ENCODE measurements at regions not wholly inside any gene's neighbourhood (a gene's known extent, or its start where the extent isn't known, plus 50 kb on each side); places are given as distances from the start of the nearest gene placed in this dataset.

DNA sequence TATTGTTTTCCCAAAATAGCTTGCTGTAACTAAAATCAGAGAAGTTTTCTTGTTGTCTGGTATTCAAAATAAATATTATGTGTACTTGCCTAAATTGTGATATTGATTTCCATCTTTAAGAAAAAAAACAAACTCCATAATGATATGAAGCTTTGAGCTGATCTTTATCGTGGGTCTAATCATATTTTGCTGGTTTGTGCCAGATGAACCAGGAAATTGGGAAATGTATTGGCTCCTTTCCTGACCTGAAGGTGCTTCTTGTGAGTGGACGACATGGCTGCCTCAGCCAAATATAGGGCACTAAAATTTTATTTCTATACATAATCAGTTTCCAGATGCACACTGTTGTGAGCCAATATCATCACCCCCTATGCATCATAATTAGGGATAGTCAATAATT lies 113.3 kb downstream of the DIPK2A start:
- Histone ChIP-seq H3K4me1 (ENCODE audit: low read length) (no peaks in the 10 kb centered on the region), H3K9ac (ENCODE audit: low read length) (no peak overlapping the region), H3K27ac (ENCODE audit: low read length) (no peak overlapping the region), H4K20me1 (ENCODE audit: insufficient read depth, low read depth, low read length) (peaks cover 3% of the 10 kb centered on the region; the same call in 1 of the 2 replicates), H3K4me3 (ENCODE audit: low read length) (no peak overlapping the region), H3K36me3 (ENCODE audit: insufficient read depth, low read length) (no peaks in the 10 kb centered on the region), H3K4me2 (ENCODE audit: low read depth, low read length, poor library complexity, severe bottlenecking) (no peak overlapping the region), H3K9me3 (ENCODE audit: low read length) (no peaks in the 10 kb centered on the region), H2AFZ (ENCODE audit: low read length) (no peak overlapping the region), H3K79me2 (ENCODE audit: low read length) (no peaks in the 10 kb centered on the region), H3K27me3 (ENCODE audit: low read length) (no peaks in the 10 kb centered on the region), H3K9me2 (replicated peaks; ENCODE audit: insufficient read depth, low read length) (no peaks in the 10 kb centered on the region)
- no peak for DNase-seq

DNA sequence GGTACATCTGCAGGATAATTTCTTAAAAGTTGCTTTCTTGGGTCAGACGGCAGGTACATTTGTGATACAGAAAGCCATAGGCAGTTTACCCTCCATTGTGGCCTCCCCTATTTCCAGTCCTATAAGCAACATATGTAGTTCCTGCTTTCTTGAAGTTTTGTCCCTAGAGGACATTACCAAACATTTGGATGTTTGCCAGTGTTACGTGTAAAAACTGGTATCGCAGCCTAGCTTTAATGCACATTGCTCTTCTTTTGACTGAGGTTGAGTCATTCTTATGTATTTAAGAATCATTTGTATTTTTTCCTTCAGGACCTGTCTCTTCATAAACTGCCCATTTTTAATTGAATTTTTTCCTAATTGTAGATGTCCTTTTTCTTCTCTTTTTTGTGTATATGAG lies 114.3 kb downstream of the DIPK2A start:
- Histone ChIP-seq H3K9me3 (ENCODE audit: low read length) (no peaks in the 10 kb centered on the region), H3K4me2 (ENCODE audit: low read depth, low read length, poor library complexity, severe bottlenecking) (no peak overlapping the region), H3K9me2 (replicated peaks; ENCODE audit: insufficient read depth, low read length) (no peaks in the 10 kb centered on the region), H3K4me1 (ENCODE audit: low read length) (no peaks in the 10 kb centered on the region), H3K9ac (ENCODE audit: low read length) (no peak overlapping the region), H3K36me3 (ENCODE audit: insufficient read depth, low read length) (no peaks in the 10 kb centered on the region), H3K27ac (ENCODE audit: low read length) (no peak overlapping the region), H3K79me2 (ENCODE audit: low read length) (no peaks in the 10 kb centered on the region), H2AFZ (ENCODE audit: low read length) (no peak overlapping the region), H3K4me3 (ENCODE audit: low read length) (no peak overlapping the region), H3K27me3 (ENCODE audit: low read length) (no peaks in the 10 kb centered on the region), H4K20me1 (ENCODE audit: insufficient read depth, low read depth, low read length) (peaks cover 3% of the 10 kb centered on the region; the same call in 1 of the 2 replicates)
- DNase-seq = no peak

DNA sequence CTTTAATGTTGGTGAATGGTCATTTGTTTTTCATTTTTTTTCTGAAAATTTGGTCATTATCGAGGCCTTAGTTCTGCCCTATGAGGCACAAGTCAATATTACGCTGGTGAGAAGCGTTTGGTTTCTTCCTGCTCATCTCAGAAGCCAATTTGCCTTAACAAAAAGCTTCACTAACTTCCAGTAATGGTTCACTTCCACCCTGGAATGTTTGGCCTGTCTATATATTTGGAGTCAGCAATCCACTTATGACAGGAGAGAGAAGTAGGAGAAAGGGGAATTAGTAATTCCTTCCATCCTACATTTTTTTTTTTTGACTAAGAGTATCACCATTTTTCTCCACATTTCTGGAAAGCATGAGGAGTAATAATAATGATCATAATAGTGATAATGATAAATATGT lies 124.4 kb downstream of the DIPK2A start:
- no peaks in the 10 kb centered on the region for H3K9me3 ChIP-seq (ENCODE audit: low read length)
- no peak overlapping the region for H3K4me3 ChIP-seq (ENCODE audit: low read length)
- H3K36me3 ChIP-seq (ENCODE audit: insufficient read depth, low read length) = no peaks in the 10 kb centered on the region
- H3K9me2 ChIP-seq (replicated peaks; ENCODE audit: insufficient read depth, low read length) = no peaks in the 10 kb centered on the region
- DNase-seq = no peak
- H3K9ac ChIP-seq (ENCODE audit: low read length) = no peak overlapping the region
- H4K20me1 ChIP-seq (ENCODE audit: insufficient read depth, low read depth, low read length) = no peaks in the 10 kb centered on the region
- H3K79me2 ChIP-seq (ENCODE audit: low read length) = no peaks in the 10 kb centered on the region
- no peak overlapping the region for H3K4me2 ChIP-seq (ENCODE audit: low read depth, low read length, poor library complexity, severe bottlenecking)
- no peak overlapping the region for H3K27ac ChIP-seq (ENCODE audit: low read length)
- no peak overlapping the region for H2AFZ ChIP-seq (ENCODE audit: low read length)
- H3K4me1 ChIP-seq (ENCODE audit: low read length) = no peaks in the 10 kb centered on the region
- no peaks in the 10 kb centered on the region for H3K27me3 ChIP-seq (ENCODE audit: low read length)

DNA sequence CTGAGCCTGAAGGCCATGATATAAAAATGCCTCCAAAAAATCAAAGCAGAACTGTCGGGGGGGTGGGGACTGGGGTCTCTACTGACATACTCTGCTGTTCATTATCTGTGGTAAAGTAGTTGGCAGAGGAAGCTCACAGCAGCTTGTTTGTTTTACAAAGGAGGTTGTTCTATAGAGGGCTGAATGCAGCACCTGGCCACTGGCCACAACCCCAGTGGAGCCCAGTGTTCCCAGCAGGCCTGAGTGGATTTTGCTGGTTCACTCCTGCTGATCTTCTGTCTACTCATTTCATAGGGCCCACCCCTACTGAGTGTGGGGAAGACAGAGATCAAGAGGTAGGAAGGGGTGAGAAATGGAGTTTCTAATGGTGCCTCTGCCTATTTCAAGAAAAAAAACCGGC lies 125.5 kb downstream of the DIPK2A start:
- no peaks in the 10 kb centered on the region for H3K9me2 ChIP-seq (replicated peaks; ENCODE audit: insufficient read depth, low read length)
- H2AFZ ChIP-seq (ENCODE audit: low read length) = no peak overlapping the region
- DNase-seq = no peak
- no peak overlapping the region for H3K9ac ChIP-seq (ENCODE audit: low read length)
- no peak overlapping the region for H3K27ac ChIP-seq (ENCODE audit: low read length)
- H3K4me2 ChIP-seq (ENCODE audit: low read depth, low read length, poor library complexity, severe bottlenecking) = no peak overlapping the region
- H3K4me3 ChIP-seq (ENCODE audit: low read length) = no peak overlapping the region
- no peaks in the 10 kb centered on the region for H4K20me1 ChIP-seq (ENCODE audit: insufficient read depth, low read depth, low read length)
- no peaks in the 10 kb centered on the region for H3K27me3 ChIP-seq (ENCODE audit: low read length)
- no peaks in the 10 kb centered on the region for H3K9me3 ChIP-seq (ENCODE audit: low read length)
- no peaks in the 10 kb centered on the region for H3K36me3 ChIP-seq (ENCODE audit: insufficient read depth, low read length)
- H3K4me1 ChIP-seq (ENCODE audit: low read length) = no peaks in the 10 kb centered on the region
- no peaks in the 10 kb centered on the region for H3K79me2 ChIP-seq (ENCODE audit: low read length)

DNA sequence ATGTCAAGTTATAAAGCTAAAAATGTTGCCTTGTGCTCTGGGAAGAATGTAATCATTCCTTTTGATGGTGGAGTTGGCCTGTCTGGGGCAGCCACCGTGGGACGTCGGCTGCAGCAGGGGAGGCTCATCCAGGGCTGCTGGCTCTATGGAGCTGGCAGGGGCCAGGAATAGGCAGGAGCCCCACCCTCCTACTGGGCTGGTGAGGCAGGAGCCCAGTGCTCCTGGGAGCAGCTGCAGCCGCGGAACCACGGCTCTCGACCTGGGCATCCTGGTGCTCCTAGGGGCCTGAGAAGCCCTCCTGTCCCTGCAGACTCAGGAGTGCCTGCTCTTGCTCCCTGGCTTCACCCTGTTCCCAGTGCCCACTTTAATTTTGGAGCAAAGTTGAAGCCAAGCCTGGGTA lies 127.1 kb downstream of the DIPK2A start:
- Histone ChIP-seq H3K4me1 (ENCODE audit: low read length) (no peaks in the 10 kb centered on the region), H3K27ac (ENCODE audit: low read length) (no peak overlapping the region), H3K79me2 (ENCODE audit: low read length) (no peaks in the 10 kb centered on the region), H3K36me3 (ENCODE audit: insufficient read depth, low read length) (no peaks in the 10 kb centered on the region), H2AFZ (ENCODE audit: low read length) (no peak overlapping the region), H3K9ac (ENCODE audit: low read length) (no peak overlapping the region), H3K27me3 (ENCODE audit: low read length) (no peaks in the 10 kb centered on the region), H3K4me2 (ENCODE audit: low read depth, low read length, poor library complexity, severe bottlenecking) (no peak overlapping the region), H3K4me3 (ENCODE audit: low read length) (no peak overlapping the region), H3K9me2 (replicated peaks; ENCODE audit: insufficient read depth, low read length) (no peaks in the 10 kb centered on the region), H4K20me1 (ENCODE audit: insufficient read depth, low read depth, low read length) (no peaks in the 10 kb centered on the region), H3K9me3 (ENCODE audit: low read length) (no peaks in the 10 kb centered on the region)
- DNase-seq = no peak

DNA sequence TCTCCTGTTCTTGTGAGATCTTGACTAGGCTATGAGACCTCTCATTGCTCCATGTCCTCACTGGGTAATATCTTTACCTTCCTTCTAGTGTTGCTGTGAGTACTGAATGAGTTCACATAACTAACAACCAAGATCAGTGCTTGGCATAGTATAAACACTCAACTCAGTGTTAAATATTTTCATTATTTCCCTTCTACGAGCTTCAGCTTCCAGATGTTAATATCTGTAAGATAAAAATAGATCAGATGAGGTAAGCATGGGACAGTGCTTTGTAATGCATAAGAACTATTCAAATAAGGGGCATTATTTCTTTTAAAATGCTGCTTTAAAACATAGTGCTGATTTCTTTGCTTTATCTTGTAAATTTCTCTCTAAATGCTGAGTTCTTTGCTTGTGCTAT lies 130.8 kb downstream of the DIPK2A start:
- H3K4me3 ChIP-seq (ENCODE audit: low read length) = no peak overlapping the region
- no peaks in the 10 kb centered on the region for H3K36me3 ChIP-seq (ENCODE audit: insufficient read depth, low read length)
- H2AFZ ChIP-seq (ENCODE audit: low read length) = no peak overlapping the region
- no peaks in the 10 kb centered on the region for H3K4me1 ChIP-seq (ENCODE audit: low read length)
- H3K4me2 ChIP-seq (ENCODE audit: low read depth, low read length, poor library complexity, severe bottlenecking) = no peak overlapping the region
- no peaks in the 10 kb centered on the region for H3K79me2 ChIP-seq (ENCODE audit: low read length)
- H3K27me3 ChIP-seq (ENCODE audit: low read length) = no peaks in the 10 kb centered on the region
- H4K20me1 ChIP-seq (ENCODE audit: insufficient read depth, low read depth, low read length) = no peaks in the 10 kb centered on the region
- no peaks in the 10 kb centered on the region for H3K9me3 ChIP-seq (ENCODE audit: low read length)
- no peak for DNase-seq
- H3K27ac ChIP-seq (ENCODE audit: low read length) = no peak overlapping the region
- H3K9me2 ChIP-seq (replicated peaks; ENCODE audit: insufficient read depth, low read length) = no peaks in the 10 kb centered on the region
- no peak overlapping the region for H3K9ac ChIP-seq (ENCODE audit: low read length)

DNA sequence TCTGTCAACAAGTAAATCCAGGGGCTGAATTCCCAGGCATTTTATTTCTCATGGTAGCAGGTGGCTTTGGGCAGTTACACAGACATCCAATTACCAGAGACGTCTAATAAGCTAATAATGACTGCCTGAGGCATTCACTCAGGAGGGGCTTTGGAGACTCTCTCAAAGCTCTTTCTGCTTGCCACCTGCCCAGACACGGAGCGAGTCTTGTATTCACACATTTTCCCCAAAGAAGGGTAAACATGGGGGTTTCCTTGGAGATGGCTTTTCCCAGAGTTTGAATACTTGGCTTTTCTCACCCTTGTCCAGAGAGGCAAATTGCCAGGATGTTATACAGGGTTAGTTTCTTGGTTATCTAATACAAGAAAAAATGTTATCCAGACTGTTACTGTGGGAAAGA lies 132.6 kb downstream of the DIPK2A start:
- no peaks in the 10 kb centered on the region for H3K4me1 ChIP-seq (ENCODE audit: low read length)
- no peak overlapping the region for H2AFZ ChIP-seq (ENCODE audit: low read length)
- no peaks in the 10 kb centered on the region for H3K9me3 ChIP-seq (ENCODE audit: low read length)
- no peaks in the 10 kb centered on the region for H3K36me3 ChIP-seq (ENCODE audit: insufficient read depth, low read length)
- no peak overlapping the region for H3K4me3 ChIP-seq (ENCODE audit: low read length)
- H3K4me2 ChIP-seq (ENCODE audit: low read depth, low read length, poor library complexity, severe bottlenecking) = no peak overlapping the region
- no peak overlapping the region for H3K27ac ChIP-seq (ENCODE audit: low read length)
- no peaks in the 10 kb centered on the region for H3K79me2 ChIP-seq (ENCODE audit: low read length)
- H3K9ac ChIP-seq (ENCODE audit: low read length) = no peak overlapping the region
- no peaks in the 10 kb centered on the region for H3K9me2 ChIP-seq (replicated peaks; ENCODE audit: insufficient read depth, low read length)
- DNase-seq = no peak
- H4K20me1 ChIP-seq (ENCODE audit: insufficient read depth, low read depth, low read length) = no peaks in the 10 kb centered on the region
- H3K27me3 ChIP-seq (ENCODE audit: low read length) = no peaks in the 10 kb centered on the region

DNA sequence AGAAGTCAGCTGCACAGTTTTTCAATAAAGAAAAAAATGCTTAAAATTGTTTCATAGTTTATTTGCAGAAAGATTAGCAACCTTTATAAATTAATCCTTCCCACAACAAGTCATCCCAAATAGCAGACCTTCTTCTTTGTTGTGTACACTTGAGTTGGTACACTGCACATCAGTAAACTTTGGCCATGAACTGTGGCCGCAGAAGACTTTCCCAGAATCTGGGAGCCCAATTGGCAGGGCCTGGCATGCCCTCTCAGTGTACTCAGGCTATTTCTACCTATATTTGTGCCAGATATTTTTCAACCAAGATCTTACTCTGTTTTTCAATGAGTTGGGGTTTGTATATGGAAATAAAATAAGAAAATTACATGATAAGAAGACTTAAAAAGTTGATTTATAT lies 133.1 kb downstream of the DIPK2A start:
- no peak overlapping the region for H3K4me3 ChIP-seq (ENCODE audit: low read length)
- no peaks in the 10 kb centered on the region for H3K27me3 ChIP-seq (ENCODE audit: low read length)
- DNase-seq = no peak
- no peak overlapping the region for H2AFZ ChIP-seq (ENCODE audit: low read length)
- no peaks in the 10 kb centered on the region for H3K36me3 ChIP-seq (ENCODE audit: insufficient read depth, low read length)
- no peaks in the 10 kb centered on the region for H3K79me2 ChIP-seq (ENCODE audit: low read length)
- no peak overlapping the region for H3K27ac ChIP-seq (ENCODE audit: low read length)
- H3K9me3 ChIP-seq (ENCODE audit: low read length) = no peaks in the 10 kb centered on the region
- no peaks in the 10 kb centered on the region for H3K9me2 ChIP-seq (replicated peaks; ENCODE audit: insufficient read depth, low read length)
- H3K4me1 ChIP-seq (ENCODE audit: low read length) = no peaks in the 10 kb centered on the region
- H3K9ac ChIP-seq (ENCODE audit: low read length) = no peak overlapping the region
- H4K20me1 ChIP-seq (ENCODE audit: insufficient read depth, low read depth, low read length) = no peaks in the 10 kb centered on the region
- H3K4me2 ChIP-seq (ENCODE audit: low read depth, low read length, poor library complexity, severe bottlenecking) = no peak overlapping the region

DNA sequence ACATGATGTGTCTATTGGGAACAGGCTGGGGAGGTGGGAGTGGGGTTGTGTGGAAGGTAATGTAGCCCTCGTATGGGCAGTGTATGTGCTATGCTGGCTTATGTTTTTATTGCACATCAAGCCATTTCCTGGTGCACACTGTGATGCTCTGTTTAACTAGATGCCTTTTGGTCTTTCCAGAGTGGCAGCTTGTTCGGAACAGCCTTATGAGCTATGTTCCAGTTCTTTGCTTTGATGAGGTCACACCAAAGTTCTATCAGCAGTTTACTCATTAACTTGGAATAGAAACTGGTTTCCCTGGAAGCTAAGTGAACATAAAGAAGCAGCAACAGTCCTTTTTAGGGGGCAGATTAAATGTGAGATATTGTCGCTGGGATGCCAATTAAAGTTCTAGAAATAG lies 133.9 kb downstream of the DIPK2A start:
- H2AFZ ChIP-seq (ENCODE audit: low read length) = no peak overlapping the region
- no peak overlapping the region for H3K4me2 ChIP-seq (ENCODE audit: low read depth, low read length, poor library complexity, severe bottlenecking)
- H3K27ac ChIP-seq (ENCODE audit: low read length) = no peak overlapping the region
- H3K4me3 ChIP-seq (ENCODE audit: low read length) = no peak overlapping the region
- no peak overlapping the region for H3K9ac ChIP-seq (ENCODE audit: low read length)
- H3K79me2 ChIP-seq (ENCODE audit: low read length) = no peaks in the 10 kb centered on the region
- H3K9me3 ChIP-seq (ENCODE audit: low read length) = no peaks in the 10 kb centered on the region
- no peaks in the 10 kb centered on the region for H3K36me3 ChIP-seq (ENCODE audit: insufficient read depth, low read length)
- no peaks in the 10 kb centered on the region for H4K20me1 ChIP-seq (ENCODE audit: insufficient read depth, low read depth, low read length)
- no peaks in the 10 kb centered on the region for H3K9me2 ChIP-seq (replicated peaks; ENCODE audit: insufficient read depth, low read length)
- no peaks in the 10 kb centered on the region for H3K27me3 ChIP-seq (ENCODE audit: low read length)
- no peaks in the 10 kb centered on the region for H3K4me1 ChIP-seq (ENCODE audit: low read length)
- no peak for DNase-seq

Data from Karpas-422 (cell line).